Chondrocyte (in vitro differentiated cells): ENCODE measurements at regions not wholly inside any gene's neighbourhood (a gene's known extent, or its start where the extent isn't known, plus 50 kb on each side); places are given as distances from the start of the nearest gene placed in this dataset.

ENCODE experiments used
- DNase-seq: peaks from one replicate; pipeline ENCODE4 v3.0.0; 2021; ENCODE audit warnings: mixed read lengths, low spot score
- H3K27ac Mint-ChIP-seq: one replicate; pipeline ENCODE4 v1.8.0; 2021; ENCODE audit warnings: mild to moderate bottlenecking, moderate library complexity, mixed read lengths; ENCODE audit not compliant: unreplicated experiment
- H3K27me3 Mint-ChIP-seq: 2 replicates; pipeline ENCODE4 v1.8.0; 2021; ENCODE audit warnings: low read depth, mixed read lengths
- H3K36me3 Mint-ChIP-seq: 2 replicates; pipeline ENCODE4 v1.8.0; 2021; ENCODE audit warnings: low read depth, mixed read lengths
- H3K4me1 Mint-ChIP-seq: 2 replicates; pipeline ENCODE4 v1.8.0; 2021; ENCODE audit warnings: low read depth, mild to moderate bottlenecking, mixed read lengths
- H3K4me3 Mint-ChIP-seq: one replicate; pipeline ENCODE4 v1.8.0; 2021; ENCODE audit warnings: mild to moderate bottlenecking, moderate library complexity, mixed read lengths; ENCODE audit not compliant: unreplicated experiment
- H3K9me3 Mint-ChIP-seq: 2 replicates; pipeline ENCODE4 v1.8.0; 2021; ENCODE audit warnings: low read depth, mixed read lengths
- TF ChIP-seq, protein P1 (sequence below): fragments of 200-600 bp; sonication (generic); IDR thresholded peaks from 2 replicates; pipeline ENCODE4 v1.5.0; 2021; ENCODE audit warnings: antibody characterized with exemption, mild to moderate bottlenecking, moderate library complexity

GRCh38 chr5:89072842-89073672 is 190.1 kb upstream of the MEF2C start:
- DNase-seq = no peak
- TF ChIP-seq, protein P1, sequence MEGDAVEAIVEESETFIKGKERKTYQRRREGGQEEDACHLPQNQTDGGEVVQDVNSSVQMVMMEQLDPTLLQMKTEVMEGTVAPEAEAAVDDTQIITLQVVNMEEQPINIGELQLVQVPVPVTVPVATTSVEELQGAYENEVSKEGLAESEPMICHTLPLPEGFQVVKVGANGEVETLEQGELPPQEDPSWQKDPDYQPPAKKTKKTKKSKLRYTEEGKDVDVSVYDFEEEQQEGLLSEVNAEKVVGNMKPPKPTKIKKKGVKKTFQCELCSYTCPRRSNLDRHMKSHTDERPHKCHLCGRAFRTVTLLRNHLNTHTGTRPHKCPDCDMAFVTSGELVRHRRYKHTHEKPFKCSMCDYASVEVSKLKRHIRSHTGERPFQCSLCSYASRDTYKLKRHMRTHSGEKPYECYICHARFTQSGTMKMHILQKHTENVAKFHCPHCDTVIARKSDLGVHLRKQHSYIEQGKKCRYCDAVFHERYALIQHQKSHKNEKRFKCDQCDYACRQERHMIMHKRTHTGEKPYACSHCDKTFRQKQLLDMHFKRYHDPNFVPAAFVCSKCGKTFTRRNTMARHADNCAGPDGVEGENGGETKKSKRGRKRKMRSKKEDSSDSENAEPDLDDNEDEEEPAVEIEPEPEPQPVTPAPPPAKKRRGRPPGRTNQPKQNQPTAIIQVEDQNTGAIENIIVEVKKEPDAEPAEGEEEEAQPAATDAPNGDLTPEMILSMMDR = no peak
- no peak overlapping the region for H3K4me3 Mint-ChIP-seq
- H3K27ac Mint-ChIP-seq = no peak overlapping the region
- peaks cover 13% of the 10 kb centered on the region for H3K4me1 Mint-ChIP-seq
- no peaks in the 10 kb centered on the region for H3K9me3 Mint-ChIP-seq
- H3K36me3 Mint-ChIP-seq = peaks cover 1% of the 10 kb centered on the region
- H3K27me3 Mint-ChIP-seq = no peaks in the 10 kb centered on the region

DNA sequence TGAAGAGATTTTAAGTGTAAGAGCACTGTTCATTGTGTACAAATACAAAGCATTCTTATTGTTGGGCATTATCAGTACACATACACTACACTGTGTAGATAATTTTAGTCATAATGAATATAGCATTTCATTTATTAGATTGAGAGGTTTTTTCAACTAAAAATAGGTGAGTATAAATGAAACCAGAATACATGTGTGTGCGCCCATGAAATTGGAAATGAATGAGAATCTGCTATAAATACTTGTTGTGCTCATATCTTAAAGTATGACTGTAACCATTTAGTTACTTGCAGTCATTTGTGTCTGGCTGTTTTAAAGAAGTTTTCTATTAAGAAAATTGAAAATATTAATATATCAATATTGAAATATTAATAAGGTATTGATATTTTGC is 189.0 kb upstream of the MEF2C start:
- Mint-ChIP-seq H3K9me3 (no peaks in the 10 kb centered on the region), H3K4me3 (no peak overlapping the region), H3K4me1 (peaks cover 13% of the 10 kb centered on the region), H3K27me3 (no peaks in the 10 kb centered on the region), H3K27ac (no peak overlapping the region), H3K36me3 (peaks cover 1% of the 10 kb centered on the region)
- DNase-seq = no peak
- TF ChIP-seq, protein P1 = no peak

- TF ChIP-seq, protein P1 = no peak
- DNase-seq = no peak
- Mint-ChIP-seq H3K36me3 (peaks cover 1% of the 10 kb centered on the region), H3K4me3 (no peak overlapping the region), H3K4me1 (peaks cover 13% of the 10 kb centered on the region), H3K9me3 (no peaks in the 10 kb centered on the region), H3K27ac (peak overlapping the region; percentile 8), H3K27me3 (no peaks in the 10 kb centered on the region)
These were observed 188.3 kb upstream of the MEF2C start for GRCh38 chr5:89071101-89071940.

DNA sequence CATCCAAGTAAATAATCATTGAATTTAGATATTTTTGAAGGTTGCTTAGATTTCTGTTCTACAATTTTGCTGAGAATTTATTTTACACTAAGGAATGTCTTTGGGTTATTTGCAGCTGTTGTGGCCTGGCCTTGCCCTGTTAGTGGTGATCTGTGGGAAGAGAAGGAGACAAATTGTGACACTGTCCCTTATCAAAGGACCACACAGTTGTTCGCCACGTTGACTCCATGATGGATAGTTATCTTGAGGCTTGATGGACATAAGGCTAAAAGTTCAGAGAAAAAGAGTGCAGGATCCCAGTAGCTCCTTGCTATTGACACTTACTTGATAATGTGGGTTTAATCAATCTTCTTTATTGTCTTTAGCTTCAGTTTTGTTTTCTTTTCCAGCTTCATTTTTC is 186.6 kb upstream of the MEF2C start:
- H3K27ac Mint-ChIP-seq = no peak overlapping the region
- no peaks in the 10 kb centered on the region for H3K27me3 Mint-ChIP-seq
- H3K36me3 Mint-ChIP-seq = no peaks in the 10 kb centered on the region

GRCh38 chr5:89067362-89067761 is 184.4 kb upstream of the MEF2C start:
- H3K4me1 Mint-ChIP-seq = peaks cover 10% of the 10 kb centered on the region
- H3K27ac Mint-ChIP-seq = no peak overlapping the region
- TF ChIP-seq, protein P1 = no peak
- no peaks in the 10 kb centered on the region for H3K9me3 Mint-ChIP-seq
- H3K4me3 Mint-ChIP-seq = no peak overlapping the region
- DNase-seq = no peak
- no peaks in the 10 kb centered on the region for H3K27me3 Mint-ChIP-seq
- no peaks in the 10 kb centered on the region for H3K36me3 Mint-ChIP-seq

More for the DNA sequence above, 186.6 kb upstream of the MEF2C start:
- Mint-ChIP-seq H3K9me3 (no peaks in the 10 kb centered on the region), H3K4me3 (no peak overlapping the region), H3K4me1 (peaks cover 13% of the 10 kb centered on the region)
- TF ChIP-seq, protein P1 = no peak
- no peak for DNase-seq
